Endodermal cell (in vitro differentiated cells): ENCODE measurements at regions not wholly inside any gene's neighbourhood (a gene's known extent, or its start where the extent isn't known, plus 50 kb on each side); places are given as distances from the start of the nearest gene placed in this dataset.

Experiments
- DNase-seq: peaks from one replicate; pipeline ENCODE4 v3.0.0-alpha.2; 2017
- H3K27ac ChIP-seq: 2 replicates; pipeline ENCODE4 v1.5.1; 2013; ENCODE audit warnings: mild to moderate bottlenecking, low read depth, low read length, moderate library complexity
- H3K27me3 ChIP-seq: 2 replicates; pipeline ENCODE4 v1.6.1; 2013; ENCODE audit warnings: mild to moderate bottlenecking, low read length, moderate library complexity; ENCODE audit not compliant: insufficient read depth, control insufficient read depth, poor library complexity, severe bottlenecking
- H3K36me3 ChIP-seq: 2 replicates; pipeline ENCODE4 v1.7.0; 2013; ENCODE audit warnings: mild to moderate bottlenecking, low read length, moderate library complexity; ENCODE audit not compliant: control insufficient read depth, insufficient read depth
- H3K4me1 ChIP-seq: one replicate; pipeline ENCODE4 v1.7.0; 2013; ENCODE audit warnings: low read length; ENCODE audit not compliant: control insufficient read depth, insufficient read depth
- H3K4me3 ChIP-seq: 2 replicates; pipeline ENCODE4 v1.5.1; 2013; ENCODE audit warnings: mild to moderate bottlenecking, low read length, moderate library complexity
- H3K9ac ChIP-seq: 2 replicates; pipeline ENCODE4 v1.6.1; 2013; ENCODE audit warnings: mild to moderate bottlenecking, low read length, moderate library complexity; ENCODE audit not compliant: poor library complexity, severe bottlenecking; ENCODE audit errors: extremely low read depth
- H3K9me3 ChIP-seq: 2 replicates; pipeline ENCODE4 v1.6.1; 2013; ENCODE audit warnings: mild to moderate bottlenecking, low read length, moderate library complexity; ENCODE audit not compliant: control insufficient read depth
- H3K27ac Mint-ChIP-seq: 2 replicates; pipeline ENCODE4 v1.8.0; 2020; ENCODE audit warnings: mixed read lengths
- H3K27me3 Mint-ChIP-seq: 2 replicates; pipeline ENCODE4 v1.8.0; 2021; ENCODE audit warnings: mild to moderate bottlenecking, mixed read lengths; ENCODE audit not compliant: insufficient read depth
- H3K36me3 Mint-ChIP-seq: 2 replicates; pipeline ENCODE4 v1.8.0; 2020; ENCODE audit warnings: low read depth, mixed read lengths
- H3K4me1 Mint-ChIP-seq: 2 replicates; pipeline ENCODE4 v1.8.0; 2020; ENCODE audit warnings: mixed read lengths
- H3K4me3 Mint-ChIP-seq: 2 replicates; pipeline ENCODE4 v1.8.0; 2020; ENCODE audit warnings: mild to moderate bottlenecking, moderate library complexity, mixed read lengths
- H3K9me3 Mint-ChIP-seq: 2 replicates; pipeline ENCODE4 v1.8.0; 2020; ENCODE audit warnings: mild to moderate bottlenecking, mixed read lengths
- WGBS, 2 experiments: methylation state at CpG; one replicate each; pipeline versions ENCODE4 v1.1.5 to v1.1.7; 2013; ENCODE audit warnings: missing lambda C conversion rate in 2 of 2, mixed read lengths in 1 of 2; ENCODE audit not compliant: insufficient coverage in 1 of 2, insufficient read length in 1 of 2; 5-methylcytosine and 5-hydroxymethylcytosine counted together
- TF ChIP-seq, protein P1 (sequence below): fragments of 200-600 bp; sonication (generic); conservative IDR thresholded peaks from 2 replicates; pipeline ENCODE4 v1.5.0; 2021; ENCODE audit warnings: antibody characterized with exemption, mild to moderate bottlenecking

DNA sequence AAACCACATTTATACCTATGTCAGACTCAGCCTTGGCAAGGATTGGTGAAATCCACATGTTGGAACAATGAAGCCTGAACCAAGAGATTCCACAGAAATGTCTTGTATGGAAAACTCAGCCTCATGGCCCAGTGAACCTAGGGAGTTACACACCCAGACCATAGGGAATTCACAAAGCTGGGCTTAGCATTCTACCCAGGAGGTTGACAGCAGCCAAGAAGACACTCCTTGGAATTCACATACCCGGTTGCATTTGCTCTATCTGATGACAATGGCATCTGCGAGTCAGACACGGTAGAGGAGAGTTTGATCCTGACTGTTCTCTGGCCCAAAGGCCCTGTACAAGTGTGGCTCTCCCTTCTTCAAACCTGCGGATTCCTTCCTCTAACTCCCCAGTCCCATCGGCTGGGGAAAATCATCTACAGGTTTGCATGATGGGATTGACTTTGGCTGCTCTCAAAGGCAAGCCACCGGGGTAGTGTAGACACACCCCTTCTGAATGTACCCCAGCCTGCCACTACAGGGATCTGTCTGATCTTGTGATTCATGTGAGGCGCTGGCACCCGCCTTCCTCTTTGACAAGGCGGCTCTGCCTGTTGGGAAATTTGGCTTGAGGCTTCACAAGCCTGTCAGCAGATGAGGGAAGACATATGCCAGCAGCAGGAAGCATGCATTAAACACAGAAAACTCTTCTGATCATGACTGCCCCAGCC, 297.3 kb upstream of the KAZN start:
- Histone ChIP-seq H3K27ac (no peak overlapping the region), H3K9me3 (no peaks in the 10 kb centered on the region), H3K27me3 (peaks cover 5% of the 10 kb centered on the region), H3K36me3 (no peaks in the 10 kb centered on the region), H3K9ac (no peak overlapping the region), H3K4me1 (no peaks in the 10 kb centered on the region), H3K4me3 (no peak overlapping the region)
- DNase-seq, result no peak
- Mint-ChIP-seq H3K27me3 (peaks cover 9% of the 10 kb centered on the region), H3K27ac (no peak overlapping the region), H3K36me3 (no peaks in the 10 kb centered on the region), H3K9me3 (no peaks in the 10 kb centered on the region), H3K4me1 (no peaks in the 10 kb centered on the region), H3K4me3 (no peak overlapping the region)
- TF ChIP-seq, protein P1, sequence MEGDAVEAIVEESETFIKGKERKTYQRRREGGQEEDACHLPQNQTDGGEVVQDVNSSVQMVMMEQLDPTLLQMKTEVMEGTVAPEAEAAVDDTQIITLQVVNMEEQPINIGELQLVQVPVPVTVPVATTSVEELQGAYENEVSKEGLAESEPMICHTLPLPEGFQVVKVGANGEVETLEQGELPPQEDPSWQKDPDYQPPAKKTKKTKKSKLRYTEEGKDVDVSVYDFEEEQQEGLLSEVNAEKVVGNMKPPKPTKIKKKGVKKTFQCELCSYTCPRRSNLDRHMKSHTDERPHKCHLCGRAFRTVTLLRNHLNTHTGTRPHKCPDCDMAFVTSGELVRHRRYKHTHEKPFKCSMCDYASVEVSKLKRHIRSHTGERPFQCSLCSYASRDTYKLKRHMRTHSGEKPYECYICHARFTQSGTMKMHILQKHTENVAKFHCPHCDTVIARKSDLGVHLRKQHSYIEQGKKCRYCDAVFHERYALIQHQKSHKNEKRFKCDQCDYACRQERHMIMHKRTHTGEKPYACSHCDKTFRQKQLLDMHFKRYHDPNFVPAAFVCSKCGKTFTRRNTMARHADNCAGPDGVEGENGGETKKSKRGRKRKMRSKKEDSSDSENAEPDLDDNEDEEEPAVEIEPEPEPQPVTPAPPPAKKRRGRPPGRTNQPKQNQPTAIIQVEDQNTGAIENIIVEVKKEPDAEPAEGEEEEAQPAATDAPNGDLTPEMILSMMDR, result no peak
- WGBS, 2 experiments, result 86 to 93% methylated on average over 7 to 9 of the region's 9 CpGs

DNA sequence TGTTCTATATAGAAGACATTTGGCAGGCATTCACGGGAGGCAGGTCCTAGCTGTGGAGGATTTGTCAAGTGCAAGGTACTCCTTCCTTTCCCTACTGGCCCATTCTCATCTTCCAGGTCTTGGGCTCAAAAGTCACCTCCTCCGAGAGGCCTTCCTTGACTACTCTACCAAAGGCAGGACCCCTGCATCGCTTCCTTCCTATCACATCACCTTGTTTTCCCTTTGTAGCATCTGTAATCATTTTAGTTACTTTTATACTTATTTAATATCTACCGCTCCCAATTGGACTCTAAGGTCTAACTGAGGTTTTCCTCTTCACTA, 296.8 kb upstream of the KAZN start:
- Mint-ChIP-seq H3K27ac (no peak overlapping the region), H3K4me3 (no peak overlapping the region), H3K27me3 (peaks cover 9% of the 10 kb centered on the region), H3K4me1 (no peaks in the 10 kb centered on the region), H3K9me3 (no peaks in the 10 kb centered on the region), H3K36me3 (no peaks in the 10 kb centered on the region)
- Histone ChIP-seq H3K9me3 (no peaks in the 10 kb centered on the region), H3K9ac (no peak overlapping the region), H3K4me3 (no peak overlapping the region), H3K27me3 (peaks cover 5% of the 10 kb centered on the region), H3K36me3 (no peaks in the 10 kb centered on the region), H3K27ac (no peak overlapping the region), H3K4me1 (no peaks in the 10 kb centered on the region)
- TF ChIP-seq, protein P1, result no peak
- 86 to 90% methylated on average over 1 to 3 of the region's 4 CpGs for WGBS, 2 experiments
- no peak for DNase-seq

DNA sequence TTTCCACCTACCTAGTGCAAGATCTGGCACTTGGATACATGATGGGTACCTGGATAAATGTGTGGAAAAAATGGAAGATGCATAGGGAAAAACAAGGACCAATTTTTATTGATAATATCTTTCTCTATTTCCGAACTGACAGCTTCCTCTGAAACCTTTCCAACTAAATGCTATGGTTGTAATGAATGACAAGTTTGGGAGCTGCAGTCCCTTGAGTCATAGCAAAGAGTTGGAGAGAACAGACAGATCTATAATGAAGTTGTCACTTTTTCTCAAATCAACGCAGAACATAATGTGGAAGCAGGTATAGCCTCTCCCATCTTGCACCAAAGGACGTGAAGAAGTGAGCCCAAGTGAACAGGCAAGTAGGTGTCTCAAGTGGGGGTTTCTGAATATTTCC, 296.5 kb upstream of the KAZN start:
- no peaks in the 10 kb centered on the region for H3K4me1 Mint-ChIP-seq
- DNase-seq, result no peak
- H3K9ac ChIP-seq, result no peak overlapping the region
- H3K27ac ChIP-seq, result no peak overlapping the region
- H3K9me3 Mint-ChIP-seq, result no peaks in the 10 kb centered on the region
- H3K9me3 ChIP-seq, result no peaks in the 10 kb centered on the region
- H3K36me3 ChIP-seq, result no peaks in the 10 kb centered on the region
- H3K27me3 Mint-ChIP-seq, result peaks cover 9% of the 10 kb centered on the region
- no peak overlapping the region for H3K27ac Mint-ChIP-seq
- no peak overlapping the region for H3K4me3 ChIP-seq
- H3K36me3 Mint-ChIP-seq, result no peaks in the 10 kb centered on the region
- H3K4me3 Mint-ChIP-seq, result no peak overlapping the region
- 95 to 100% methylated on average over 1 to 3 of the region's 3 CpGs for WGBS, 2 experiments
- H3K4me1 ChIP-seq, result no peaks in the 10 kb centered on the region
- TF ChIP-seq, protein P1, result no peak
- H3K27me3 ChIP-seq, result peaks cover 5% of the 10 kb centered on the region
